ENCODE measurements at regions not wholly inside any gene's neighbourhood (a gene's known extent, or its start where the extent isn't known, plus 50 kb on each side); places are given as distances from the start of the nearest gene placed in this dataset.
A peak's percentile ranks its signal among the peaks of the same experiment; 100 is the strongest.

DNA sequence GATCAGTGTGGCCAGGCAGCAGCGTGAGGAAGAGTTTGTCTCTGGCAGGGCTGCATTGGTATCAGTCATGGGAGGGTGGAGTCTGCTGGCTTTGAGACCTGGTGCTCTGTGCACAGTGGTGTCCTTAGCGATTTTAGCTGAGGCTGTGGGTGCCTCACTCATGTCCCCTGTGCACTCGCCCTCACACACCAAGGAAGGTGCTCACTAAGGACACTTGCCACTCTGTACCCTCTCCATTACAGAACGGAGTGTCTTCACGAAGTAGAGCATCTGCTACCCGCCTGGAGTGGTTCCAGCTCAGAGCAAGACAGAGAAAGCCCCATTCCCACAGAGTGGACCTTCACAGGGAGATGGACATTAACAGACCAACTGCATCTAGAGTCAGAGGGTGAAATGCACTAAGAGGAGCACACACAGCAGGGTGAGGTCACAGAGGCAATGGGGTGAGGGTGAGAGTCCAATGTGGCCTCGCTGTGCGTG lies 117.9 kb downstream of the MATN1 start:
- Histone ChIP-seq H3K27ac (no peak overlapping the region), H3K27me3 (ENCODE audit: insufficient read depth, low read depth, severe bottlenecking) (no peaks in the 10 kb centered on the region), H3K36me3 (no peaks in the 10 kb centered on the region), H3K4me3 (ENCODE audit: low read depth, low read length) (no peak overlapping the region), H3K9me3 (ENCODE audit: severe bottlenecking) (no peaks in the 10 kb centered on the region)
- no peak for DNase-seq
- TF ChIP-seq, protein P1, sequence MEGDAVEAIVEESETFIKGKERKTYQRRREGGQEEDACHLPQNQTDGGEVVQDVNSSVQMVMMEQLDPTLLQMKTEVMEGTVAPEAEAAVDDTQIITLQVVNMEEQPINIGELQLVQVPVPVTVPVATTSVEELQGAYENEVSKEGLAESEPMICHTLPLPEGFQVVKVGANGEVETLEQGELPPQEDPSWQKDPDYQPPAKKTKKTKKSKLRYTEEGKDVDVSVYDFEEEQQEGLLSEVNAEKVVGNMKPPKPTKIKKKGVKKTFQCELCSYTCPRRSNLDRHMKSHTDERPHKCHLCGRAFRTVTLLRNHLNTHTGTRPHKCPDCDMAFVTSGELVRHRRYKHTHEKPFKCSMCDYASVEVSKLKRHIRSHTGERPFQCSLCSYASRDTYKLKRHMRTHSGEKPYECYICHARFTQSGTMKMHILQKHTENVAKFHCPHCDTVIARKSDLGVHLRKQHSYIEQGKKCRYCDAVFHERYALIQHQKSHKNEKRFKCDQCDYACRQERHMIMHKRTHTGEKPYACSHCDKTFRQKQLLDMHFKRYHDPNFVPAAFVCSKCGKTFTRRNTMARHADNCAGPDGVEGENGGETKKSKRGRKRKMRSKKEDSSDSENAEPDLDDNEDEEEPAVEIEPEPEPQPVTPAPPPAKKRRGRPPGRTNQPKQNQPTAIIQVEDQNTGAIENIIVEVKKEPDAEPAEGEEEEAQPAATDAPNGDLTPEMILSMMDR (IDR thresholded peaks at IDR 0.05; ENCODE audit: low read depth, low read length): no peak

DNA sequence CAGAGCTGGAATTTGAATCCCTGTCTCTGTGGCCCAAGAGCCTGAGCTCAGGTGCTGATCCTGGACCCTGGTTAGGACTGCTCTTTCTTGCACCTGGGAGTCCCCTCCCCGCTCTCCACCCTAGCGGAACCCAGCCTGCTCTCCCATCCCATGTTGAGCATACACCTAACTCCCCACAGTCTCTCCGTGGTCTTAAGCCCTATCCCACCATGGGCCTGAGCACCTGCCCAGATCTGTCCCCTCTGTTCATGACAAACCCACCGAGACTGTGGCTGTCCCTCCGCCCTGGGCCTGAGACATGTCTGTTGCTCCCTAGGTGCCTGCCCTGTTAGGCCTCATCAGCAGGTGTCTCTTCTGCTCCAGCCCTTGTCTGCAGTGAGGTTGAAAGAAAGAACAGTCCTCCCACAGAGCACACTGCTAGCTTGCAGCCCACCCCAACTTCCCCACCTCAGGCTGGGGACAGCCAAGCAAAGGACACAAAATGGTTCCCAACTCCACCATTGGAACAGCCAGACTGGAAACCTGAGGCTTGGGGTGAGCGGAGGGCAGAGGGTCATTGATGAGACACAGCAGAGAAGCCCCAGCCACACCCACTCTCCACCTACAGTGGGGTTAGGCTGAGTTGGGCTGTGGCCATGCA lies 118.5 kb downstream of the MATN1 start:
- TF ChIP-seq, protein P1 (IDR thresholded peaks at IDR 0.05; ENCODE audit: low read depth, low read length): no peak
- no peak for DNase-seq
- Histone ChIP-seq H3K27ac (no peak overlapping the region), H3K9me3 (ENCODE audit: severe bottlenecking) (no peaks in the 10 kb centered on the region), H3K36me3 (no peaks in the 10 kb centered on the region), H3K27me3 (ENCODE audit: insufficient read depth, low read depth, severe bottlenecking) (no peaks in the 10 kb centered on the region), H3K4me3 (ENCODE audit: low read depth, low read length) (no peak overlapping the region)

DNA sequence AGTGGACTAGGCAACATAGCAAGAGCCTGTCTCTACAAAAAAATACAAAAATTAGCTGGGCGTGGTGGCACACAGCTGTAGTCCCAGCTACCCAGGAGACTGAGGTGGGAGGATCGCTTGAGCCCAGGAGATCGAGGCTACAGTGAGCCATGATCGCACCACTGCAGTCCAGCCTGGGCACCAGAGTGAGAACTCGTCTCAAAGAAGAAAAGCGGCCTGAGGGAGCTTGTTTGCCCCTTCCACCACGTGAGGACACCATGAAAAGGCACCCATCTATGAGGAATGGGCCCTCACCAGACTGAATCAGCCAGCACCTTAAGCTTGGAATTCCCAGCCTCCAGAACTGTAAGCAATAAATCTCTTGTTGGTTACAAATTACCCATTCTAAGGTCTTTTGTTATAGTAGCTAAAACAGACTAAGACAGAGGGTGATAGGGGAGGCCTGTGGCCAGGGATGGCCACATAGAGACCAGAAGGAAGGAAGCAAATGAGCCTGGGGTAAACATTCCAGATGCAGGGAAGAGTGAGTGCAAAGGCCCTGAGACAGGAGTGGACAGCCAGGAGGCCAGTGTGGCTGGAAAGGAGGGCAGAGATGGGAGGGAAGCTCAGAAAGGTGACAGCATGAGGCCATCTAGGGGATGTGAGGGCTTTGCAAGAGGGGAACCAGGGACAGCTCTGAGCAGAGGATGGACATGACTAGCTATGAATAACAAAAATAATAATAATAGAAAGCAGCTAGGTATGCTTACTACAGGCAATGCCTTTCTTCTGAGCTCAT lies 120.1 kb downstream of the MATN1 start:
- Histone ChIP-seq H3K4me3 (ENCODE audit: low read depth, low read length) (no peak overlapping the region), H3K27me3 (ENCODE audit: insufficient read depth, low read depth, severe bottlenecking) (no peaks in the 10 kb centered on the region), H3K27ac (no peak overlapping the region), H3K9me3 (ENCODE audit: severe bottlenecking) (no peaks in the 10 kb centered on the region), H3K36me3 (no peaks in the 10 kb centered on the region)
- no peak for DNase-seq
- TF ChIP-seq, protein P1 (IDR thresholded peaks at IDR 0.05; ENCODE audit: low read depth, low read length): no peak

DNA sequence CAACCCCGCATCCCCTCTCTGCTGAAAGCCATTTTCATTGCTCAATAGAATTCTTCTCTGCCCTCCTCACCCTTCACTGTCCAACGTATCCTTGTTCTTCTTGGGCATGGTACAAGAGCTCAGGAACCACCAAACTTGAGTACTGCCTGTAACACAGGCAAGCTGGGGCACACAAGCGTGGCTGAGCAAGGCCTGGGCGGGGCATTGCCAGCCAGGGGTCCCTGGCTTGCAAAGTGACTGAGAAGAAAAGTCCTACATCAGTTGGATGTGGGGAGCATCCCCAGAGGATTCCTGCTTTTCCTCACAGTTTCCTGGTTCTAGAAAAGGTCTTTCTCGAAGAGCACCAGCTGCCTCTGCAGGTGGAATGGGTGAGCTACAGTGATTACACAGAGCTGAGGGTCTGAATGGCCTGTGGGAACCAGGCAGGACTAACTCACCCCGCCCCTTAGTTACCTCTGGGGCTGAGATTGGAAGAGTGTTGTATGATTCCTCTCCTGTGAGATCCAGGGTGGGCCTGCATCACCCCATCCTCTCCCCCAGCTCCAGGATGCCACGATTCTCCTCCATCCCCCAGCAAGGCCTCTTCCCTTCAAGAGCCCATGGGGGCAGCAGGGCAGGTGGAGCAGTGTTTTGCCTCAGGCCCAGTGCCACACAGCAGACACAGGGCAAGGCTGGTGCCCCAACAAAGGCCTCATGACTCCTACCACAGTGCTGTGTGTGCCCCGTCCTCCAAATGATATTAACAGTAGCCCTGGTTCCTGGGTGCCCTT lies 121.9 kb downstream of the MATN1 start:
- DNase-seq: no peak
- Histone ChIP-seq H3K27ac (no peak overlapping the region), H3K4me3 (ENCODE audit: low read depth, low read length) (no peak overlapping the region), H3K27me3 (ENCODE audit: insufficient read depth, low read depth, severe bottlenecking) (no peaks in the 10 kb centered on the region), H3K36me3 (no peaks in the 10 kb centered on the region), H3K9me3 (ENCODE audit: severe bottlenecking) (no peaks in the 10 kb centered on the region)
- TF ChIP-seq, protein P1 (IDR thresholded peaks at IDR 0.05; ENCODE audit: low read depth, low read length): peak; percentile 34; the same call in 1 of the 2 replicates

DNA sequence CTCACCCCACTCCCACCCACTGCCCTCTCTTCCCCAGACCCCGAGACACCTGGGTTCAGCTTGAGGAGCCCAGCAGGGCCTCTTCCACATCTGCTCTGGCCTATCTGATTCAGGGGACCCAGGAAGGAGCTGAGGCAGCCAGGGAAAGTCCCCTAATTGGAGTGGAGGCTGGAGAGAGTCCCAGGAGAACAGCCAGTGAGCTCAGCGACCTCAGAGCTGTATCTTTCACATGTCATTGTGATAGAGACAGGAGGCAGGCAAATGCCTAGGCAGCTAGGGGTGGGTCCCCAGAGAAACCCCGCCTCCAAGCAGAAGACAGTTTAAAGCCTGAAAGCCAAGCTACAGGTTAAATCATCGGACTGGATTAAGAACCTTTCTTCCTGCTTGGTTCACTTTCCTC lies 122.7 kb downstream of the MATN1 start:
- Histone ChIP-seq H3K4me3 (ENCODE audit: low read depth, low read length) (no peak overlapping the region), H3K27me3 (ENCODE audit: insufficient read depth, low read depth, severe bottlenecking) (no peaks in the 10 kb centered on the region), H3K36me3 (no peaks in the 10 kb centered on the region), H3K27ac (no peak overlapping the region), H3K9me3 (ENCODE audit: severe bottlenecking) (no peaks in the 10 kb centered on the region)
- TF ChIP-seq, protein P1 (IDR thresholded peaks at IDR 0.05; ENCODE audit: low read depth, low read length): no peak
- DNase-seq: no peak
